Neural cell (in vitro differentiated cells): ENCODE measurements at regions not wholly inside any gene's neighbourhood (a gene's known extent, or its start where the extent isn't known, plus 50 kb on each side); places are given as distances from the start of the nearest gene placed in this dataset.

ENCODE experiments used
- H2AFZ ChIP-seq: fragments of 200-600, 300-800 bp; sonication (generic), shearing (Covaris generic); 2 replicates; pipeline ENCODE4 v1.6.0; 2014; ENCODE audit warnings: low read depth, mild to moderate bottlenecking, antibody characterized with exemption, low read length, moderate library complexity
- H3F3A ChIP-seq: fragments of 200-600 bp; shearing (Covaris generic); 2 replicates; pipeline ENCODE4 v1.6.1; 2016; ENCODE audit warnings: mild to moderate bottlenecking, moderate library complexity, mixed read lengths, antibody characterized with exemption, low read length; ENCODE audit not compliant: insufficient read depth, poor library complexity, severe bottlenecking
- H3K27ac ChIP-seq: fragments of 200-600, 300-800 bp; sonication (generic), shearing (Covaris generic); 2 replicates; pipeline ENCODE4 v1.5.1; 2014; ENCODE audit warnings: mild to moderate bottlenecking, low read length, moderate library complexity
- H3K27me3 ChIP-seq: fragments of 300-800, 200-600 bp; sonication (generic), shearing (Covaris generic); 2 replicates; pipeline ENCODE4 v1.6.0; 2014; ENCODE audit warnings: mild to moderate bottlenecking, low read depth, low read length, moderate library complexity; ENCODE audit not compliant: insufficient read depth
- H3K36me3 ChIP-seq: fragments of 300-800, 200-600 bp; sonication (generic), shearing (Covaris generic); 2 replicates; pipeline ENCODE4 v1.5.1; 2014; ENCODE audit warnings: mild to moderate bottlenecking, antibody characterized with exemption, low read length, moderate library complexity; ENCODE audit not compliant: insufficient read depth
- H3K4me2 ChIP-seq: fragments of 300-800, 200-600 bp; sonication (generic), shearing (Covaris generic); 2 replicates; pipeline ENCODE4 v1.6.0; 2014; ENCODE audit warnings: mild to moderate bottlenecking, low read length
- H3K4me3 ChIP-seq: fragments of 300-800, 200-600 bp; sonication (generic), shearing (Covaris generic); 2 replicates; pipeline ENCODE4 v1.5.1; 2014; ENCODE audit warnings: mild to moderate bottlenecking, low read length, moderate library complexity
- H3K79me2 ChIP-seq: fragments of 200-600 bp; shearing (Covaris generic); replicated peaks from 2 replicates; pipeline ENCODE4 v1.6.0; 2014; ENCODE audit warnings: mild to moderate bottlenecking, low read length, moderate library complexity; ENCODE audit not compliant: insufficient read depth
- H3K9ac ChIP-seq: fragments of 300-800, 200-600 bp; sonication (generic), shearing (Covaris generic); 2 replicates; pipeline ENCODE4 v1.6.1; 2016; ENCODE audit warnings: mild to moderate bottlenecking, low read length, mixed read lengths
- H3K9me2 ChIP-seq: fragments of 200-600 bp; shearing (Covaris generic); 2 replicates; pipeline ENCODE4 v1.6.1; 2016; ENCODE audit warnings: mild to moderate bottlenecking, low read length, mixed read lengths; ENCODE audit not compliant: insufficient read depth
- H3K9me3 ChIP-seq: fragments of 200-600, 300-800 bp; sonication (generic), shearing (Covaris generic); 2 replicates; pipeline ENCODE4 v1.6.1; 2016; ENCODE audit warnings: mild to moderate bottlenecking, mixed run types, low read length, moderate library complexity, mixed read lengths
- H4K20me1 ChIP-seq: fragments of 200-600 bp; shearing (Covaris generic); 2 replicates; pipeline ENCODE4 v1.6.1; 2016; ENCODE audit warnings: mild to moderate bottlenecking, mixed run types; ENCODE audit not compliant: insufficient read depth
- EP300 ChIP-seq: fragments of 450-650 bp; conservative IDR thresholded peaks from 2 replicates; pipeline ENCODE4 v1.6.1; 2014; ENCODE audit warnings: antibody characterized with exemption, mild to moderate bottlenecking, moderate library complexity; ENCODE audit not compliant: poor library complexity, severe bottlenecking
- EZH2 ChIP-seq: fragments of 200-600, 300-800 bp; shearing (Covaris generic), sonication (generic); IDR thresholded peaks from 2 replicates; pipeline ENCODE4 v1.6.1; 2014; ENCODE audit warnings: antibody characterized with exemption, low read length, borderline replicate concordance, mild to moderate bottlenecking; ENCODE audit not compliant: insufficient read depth, poor library complexity, severe bottlenecking
- MXI1 ChIP-seq: fragments of 450-650 bp; conservative IDR thresholded peaks from 2 replicates; pipeline ENCODE4 v1.6.1; 2014; ENCODE audit warnings: antibody characterized with exemption, mild to moderate bottlenecking; ENCODE audit not compliant: poor library complexity, severe bottlenecking
- POLR2AphosphoS5 ChIP-seq: IDR thresholded peaks from 2 replicates; pipeline ENCODE4 v1.6.1; 2012
- RAD21 ChIP-seq: fragments of 450-650 bp; conservative IDR thresholded peaks from 2 replicates; pipeline ENCODE4 v1.6.1; 2014; ENCODE audit warnings: antibody characterized with exemption, mild to moderate bottlenecking, moderate library complexity
- SMC3 ChIP-seq: fragments of 450-650 bp; conservative IDR thresholded peaks from 2 replicates; pipeline ENCODE4 v1.6.1; 2014; ENCODE audit warnings: antibody characterized with exemption, mild to moderate bottlenecking, moderate library complexity; ENCODE audit not compliant: poor library complexity
- TAF1 ChIP-seq: IDR thresholded peaks from 2 replicates; pipeline ENCODE4 v1.6.1; 2012; ENCODE audit warnings: low read depth
- TF ChIP-seq, protein P1 (sequence below): fragments of 450-650 bp; IDR thresholded peaks from 2 replicates; pipeline ENCODE4 v1.5.1; 2014; ENCODE audit warnings: antibody characterized with exemption, mild to moderate bottlenecking, moderate library complexity; ENCODE audit not compliant: poor library complexity, severe bottlenecking
- TF ChIP-seq, protein P2 (sequence below): IDR thresholded peaks from 2 replicates; pipeline ENCODE4 v1.6.1; 2012; ENCODE audit warnings: borderline replicate concordance

DNA sequence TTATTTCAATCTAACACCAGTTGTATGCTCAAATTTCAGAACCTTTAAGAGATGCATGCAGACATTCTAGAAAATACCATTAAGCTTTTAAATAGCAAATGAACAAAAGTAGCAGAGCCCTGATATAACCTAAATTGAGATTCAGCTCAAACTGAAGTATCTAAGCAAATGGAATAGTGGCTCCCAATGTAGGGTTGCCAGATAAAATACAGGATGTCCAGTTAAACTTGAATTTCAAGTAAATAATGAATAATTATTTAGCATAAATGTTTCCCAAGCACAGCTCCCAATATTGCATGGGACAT, 171.1 kb upstream of the ATP11B start:
- no peak overlapping the region for H3K27ac ChIP-seq
- TF ChIP-seq, protein P1, sequence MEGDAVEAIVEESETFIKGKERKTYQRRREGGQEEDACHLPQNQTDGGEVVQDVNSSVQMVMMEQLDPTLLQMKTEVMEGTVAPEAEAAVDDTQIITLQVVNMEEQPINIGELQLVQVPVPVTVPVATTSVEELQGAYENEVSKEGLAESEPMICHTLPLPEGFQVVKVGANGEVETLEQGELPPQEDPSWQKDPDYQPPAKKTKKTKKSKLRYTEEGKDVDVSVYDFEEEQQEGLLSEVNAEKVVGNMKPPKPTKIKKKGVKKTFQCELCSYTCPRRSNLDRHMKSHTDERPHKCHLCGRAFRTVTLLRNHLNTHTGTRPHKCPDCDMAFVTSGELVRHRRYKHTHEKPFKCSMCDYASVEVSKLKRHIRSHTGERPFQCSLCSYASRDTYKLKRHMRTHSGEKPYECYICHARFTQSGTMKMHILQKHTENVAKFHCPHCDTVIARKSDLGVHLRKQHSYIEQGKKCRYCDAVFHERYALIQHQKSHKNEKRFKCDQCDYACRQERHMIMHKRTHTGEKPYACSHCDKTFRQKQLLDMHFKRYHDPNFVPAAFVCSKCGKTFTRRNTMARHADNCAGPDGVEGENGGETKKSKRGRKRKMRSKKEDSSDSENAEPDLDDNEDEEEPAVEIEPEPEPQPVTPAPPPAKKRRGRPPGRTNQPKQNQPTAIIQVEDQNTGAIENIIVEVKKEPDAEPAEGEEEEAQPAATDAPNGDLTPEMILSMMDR = no peak
- no peak for TF ChIP-seq EP300
- no peak for TF ChIP-seq TAF1
- TF ChIP-seq SMC3 = no peak
- TF ChIP-seq, protein P2, sequence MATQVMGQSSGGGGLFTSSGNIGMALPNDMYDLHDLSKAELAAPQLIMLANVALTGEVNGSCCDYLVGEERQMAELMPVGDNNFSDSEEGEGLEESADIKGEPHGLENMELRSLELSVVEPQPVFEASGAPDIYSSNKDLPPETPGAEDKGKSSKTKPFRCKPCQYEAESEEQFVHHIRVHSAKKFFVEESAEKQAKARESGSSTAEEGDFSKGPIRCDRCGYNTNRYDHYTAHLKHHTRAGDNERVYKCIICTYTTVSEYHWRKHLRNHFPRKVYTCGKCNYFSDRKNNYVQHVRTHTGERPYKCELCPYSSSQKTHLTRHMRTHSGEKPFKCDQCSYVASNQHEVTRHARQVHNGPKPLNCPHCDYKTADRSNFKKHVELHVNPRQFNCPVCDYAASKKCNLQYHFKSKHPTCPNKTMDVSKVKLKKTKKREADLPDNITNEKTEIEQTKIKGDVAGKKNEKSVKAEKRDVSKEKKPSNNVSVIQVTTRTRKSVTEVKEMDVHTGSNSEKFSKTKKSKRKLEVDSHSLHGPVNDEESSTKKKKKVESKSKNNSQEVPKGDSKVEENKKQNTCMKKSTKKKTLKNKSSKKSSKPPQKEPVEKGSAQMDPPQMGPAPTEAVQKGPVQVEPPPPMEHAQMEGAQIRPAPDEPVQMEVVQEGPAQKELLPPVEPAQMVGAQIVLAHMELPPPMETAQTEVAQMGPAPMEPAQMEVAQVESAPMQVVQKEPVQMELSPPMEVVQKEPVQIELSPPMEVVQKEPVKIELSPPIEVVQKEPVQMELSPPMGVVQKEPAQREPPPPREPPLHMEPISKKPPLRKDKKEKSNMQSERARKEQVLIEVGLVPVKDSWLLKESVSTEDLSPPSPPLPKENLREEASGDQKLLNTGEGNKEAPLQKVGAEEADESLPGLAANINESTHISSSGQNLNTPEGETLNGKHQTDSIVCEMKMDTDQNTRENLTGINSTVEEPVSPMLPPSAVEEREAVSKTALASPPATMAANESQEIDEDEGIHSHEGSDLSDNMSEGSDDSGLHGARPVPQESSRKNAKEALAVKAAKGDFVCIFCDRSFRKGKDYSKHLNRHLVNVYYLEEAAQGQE = no peak
- TF ChIP-seq MXI1 = no peak
- TF ChIP-seq POLR2AphosphoS5 = no peak
- no peak for TF ChIP-seq EZH2
- H4K20me1 ChIP-seq = no peaks in the 10 kb centered on the region
- H3K9me3 ChIP-seq = no peaks in the 10 kb centered on the region
- no peaks in the 10 kb centered on the region for H3K36me3 ChIP-seq
- no peaks in the 10 kb centered on the region for H3K9me2 ChIP-seq
- H3K4me2 ChIP-seq = no peak overlapping the region
- no peak overlapping the region for H3K9ac ChIP-seq
- H2AFZ ChIP-seq = no peak overlapping the region
- H3K4me3 ChIP-seq = no peak overlapping the region
- no peaks in the 10 kb centered on the region for H3K27me3 ChIP-seq
- H3F3A ChIP-seq = no peaks in the 10 kb centered on the region
- H3K79me2 ChIP-seq = no peaks in the 10 kb centered on the region

DNA sequence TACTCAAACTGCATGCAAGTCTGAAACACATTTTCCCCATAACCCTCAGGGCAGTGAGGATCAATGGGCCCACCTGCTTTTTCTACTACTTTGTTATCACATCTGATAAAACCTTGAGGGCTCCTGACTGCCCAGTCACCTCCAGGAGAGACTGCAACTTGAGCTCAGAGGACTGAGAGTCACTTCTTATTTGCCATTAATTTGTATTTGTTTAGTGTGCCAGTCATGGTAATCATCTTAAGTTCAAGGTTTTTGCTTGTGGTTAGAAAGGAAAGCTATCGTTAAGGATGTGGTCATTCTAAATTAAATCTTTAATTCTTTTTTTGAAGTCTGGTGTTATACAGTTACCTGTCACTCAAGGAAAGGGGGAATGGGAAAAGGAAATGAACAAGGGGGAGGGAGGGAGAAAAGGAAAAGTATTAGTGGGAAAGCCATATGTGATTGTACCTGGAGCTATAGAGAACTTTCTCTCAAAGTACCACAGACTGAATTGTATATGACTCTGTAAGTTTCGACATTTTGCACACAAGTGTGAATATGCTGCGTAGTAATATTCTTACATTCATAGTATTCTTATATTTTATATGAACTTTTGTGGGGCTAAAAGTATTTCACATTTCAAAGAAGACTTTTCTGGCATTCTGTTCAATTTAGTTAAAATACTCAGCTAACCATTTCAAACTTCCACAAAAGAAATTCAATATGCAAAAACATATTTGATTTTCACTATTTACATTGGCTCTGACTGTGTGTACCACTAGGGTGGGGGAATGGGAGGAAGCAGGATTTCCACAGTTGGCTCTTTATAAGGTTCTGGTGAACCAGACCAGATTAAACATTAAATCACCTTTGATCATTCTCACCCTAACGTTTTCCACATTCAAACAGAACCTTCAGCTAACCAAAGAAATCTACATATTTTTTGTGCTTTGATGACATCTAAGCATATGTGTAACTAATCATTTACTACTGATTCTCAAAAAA, 166.5 kb upstream of the ATP11B start:
- Histone ChIP-seq H3K27ac (no peak overlapping the region), H4K20me1 (no peaks in the 10 kb centered on the region), H3K36me3 (no peaks in the 10 kb centered on the region), H3K4me2 (no peak overlapping the region), H3K9ac (no peak overlapping the region), H3K4me3 (no peak overlapping the region), H3K9me3 (no peaks in the 10 kb centered on the region), H3K27me3 (no peaks in the 10 kb centered on the region), H3F3A (no peaks in the 10 kb centered on the region), H3K79me2 (no peaks in the 10 kb centered on the region), H3K9me2 (no peaks in the 10 kb centered on the region), H2AFZ (no peak overlapping the region)
- TF ChIP-seq RAD21 (no peak), POLR2AphosphoS5 (no peak), MXI1 (no peak), TAF1 (no peak), EZH2 (no peak), EP300 (no peak), SMC3 (no peak)
- TF ChIP-seq, protein P2 = no peak
- TF ChIP-seq, protein P1 = no peak
